ENCODE measurements at regions not wholly inside any gene's neighbourhood (a gene's known extent, or its start where the extent isn't known, plus 50 kb on each side); places are given as distances from the start of the nearest gene placed in this dataset.

- TF ChIP-seq POLR2AphosphoS2 (IDR thresholded peaks at IDR 0.05; ENCODE audit: low read depth, low read length) (no peak), SYNCRIP (IDR thresholded peaks at IDR 0.05; ENCODE audit: insufficient read depth, low read depth, low read length) (no peak), POLR2AphosphoS5 (IDR thresholded peaks at IDR 0.05; ENCODE audit: low read depth, low read length) (no peak), JUND (CRISPR knock-in tag; IDR thresholded peaks at IDR 0.05) (no peak), CTCF (CRISPR knock-in tag; IDR thresholded peaks at IDR 0.05) (no peak), ZNF274 (CRISPR knock-in tag; IDR thresholded peaks at IDR 0.05) (no peak), GTF2F1 (IDR thresholded peaks at IDR 0.05; ENCODE audit: low read length) (no peak), ELK4 (CRISPR knock-in tag; IDR thresholded peaks at IDR 0.05; ENCODE audit: borderline replicate concordance) (no peak), HMGA1 (CRISPR knock-in tag; conservative IDR thresholded peaks at IDR 0.05) (no peak), NR2F1 (CRISPR knock-in tag; IDR thresholded peaks at IDR 0.05) (no peak), ZNF318 (CRISPR knock-in tag; IDR thresholded peaks at IDR 0.05) (no peak)
Observed at GRCh38 chr13:71149498-71150363, 717.3 kb downstream of the DACH1 start.
